ENCODE measurements at regions not wholly inside any gene's neighbourhood (a gene's known extent, or its start where the extent isn't known, plus 50 kb on each side); places are given as distances from the start of the nearest gene placed in this dataset.

GRCh38 chr12:115481141-115481540 lies 796.4 kb downstream of the MED13L start:
- H3K4me3 Mint-ChIP-seq, result no peak overlapping the region
- peaks cover 0 to 6% (median 0%) of the 10 kb centered on the region in 5 donors for H3K27me3 Mint-ChIP-seq
- H3K36me3 Mint-ChIP-seq, result peaks cover 0 to 6% (median 0%) of the 10 kb centered on the region in 3 donors
- no peak for DNase-seq
- ATAC-seq, result no peak
- POLR2A ChIA-PET, result no interaction called here
- H3K4me1 Mint-ChIP-seq, result no peaks in the 10 kb centered on the region
- H3K27ac Mint-ChIP-seq, result no peak overlapping the region
- peaks cover 2 to 24% (median 8%) of the 10 kb centered on the region in 9 donors for H3K9me3 Mint-ChIP-seq

GRCh38 chr12:115478505-115478904 lies 794.5 kb upstream of the TBX3 start:
- H3K27ac Mint-ChIP-seq, result no peak overlapping the region
- H3K4me1 Mint-ChIP-seq, result no peaks in the 10 kb centered on the region
- H3K9me3 Mint-ChIP-seq, result peaks cover 0 to 10% (median 8%) of the 10 kb centered on the region in 9 donors
- POLR2A ChIA-PET, result no interaction called here
- ATAC-seq (no peak), DNase-seq (no peak)
- H3K36me3 Mint-ChIP-seq, result no peaks in the 10 kb centered on the region
- H3K27me3 Mint-ChIP-seq, result peaks cover 0 to 6% (median 0%) of the 10 kb centered on the region in 5 donors
- H3K4me3 Mint-ChIP-seq, result no peak overlapping the region

- Mint-ChIP-seq H3K4me1 (no peaks in the 10 kb centered on the region), H3K27ac (no peak overlapping the region), H3K27me3 (peaks cover 0 to 3% (median 0%) of the 10 kb centered on the region in 5 donors), H3K36me3 (no peaks in the 10 kb centered on the region), H3K4me3 (no peak overlapping the region), H3K9me3 (peaks cover 0 to 10% (median 2%) of the 10 kb centered on the region in 9 donors)
- POLR2A ChIA-PET, result no interaction called here
- no peak for ATAC-seq
- no peak for DNase-seq
Measured at GRCh38 chr12:115474539-115475353, 790.8 kb upstream of the TBX3 start.

- H3K27ac Mint-ChIP-seq, result no peak overlapping the region
- POLR2A ChIA-PET, result interaction anchor here (0.7 kb wide), 1 partner anchor 8 kb away, joined by 4 read pairs; no protein-coding TSS in a partner anchor
- peaks cover 0 to 10% (median 2%) of the 10 kb centered on the region in 9 donors for H3K9me3 Mint-ChIP-seq
Measured at GRCh38 chr12:115473257-115473956, 789.4 kb upstream of the TBX3 start.

GRCh38 chr12:115472852-115473251 lies 788.9 kb upstream of the TBX3 start:
- Mint-ChIP-seq H3K4me3 (no peak overlapping the region), H3K27ac (no peak overlapping the region), H3K9me3 (peaks cover 0 to 10% (median 2%) of the 10 kb centered on the region in 9 donors), H3K4me1 (no peaks in the 10 kb centered on the region), H3K36me3 (no peaks in the 10 kb centered on the region), H3K27me3 (peaks cover 0 to 3% (median 0%) of the 10 kb centered on the region in 5 donors)
- DNase-seq, result no peak
- no peak for ATAC-seq
- POLR2A ChIA-PET, result interaction anchor here (0.7 kb wide), 1 partner anchor 9 kb away, joined by 4 read pairs; no protein-coding TSS in a partner anchor

More at GRCh38 chr12:115473257-115473956, 789.4 kb upstream of the TBX3 start:
- H3K4me1 Mint-ChIP-seq, result no peaks in the 10 kb centered on the region
- no peak overlapping the region for H3K4me3 Mint-ChIP-seq
- ATAC-seq (no peak), DNase-seq (no peak)
- H3K27me3 Mint-ChIP-seq, result peaks cover 0 to 3% (median 0%) of the 10 kb centered on the region in 5 donors
- H3K36me3 Mint-ChIP-seq, result no peaks in the 10 kb centered on the region

- no peak overlapping the region for H3K4me3 Mint-ChIP-seq
- peaks cover 0 to 3% (median 0%) of the 10 kb centered on the region in 9 donors for H3K9me3 Mint-ChIP-seq
- H3K36me3 Mint-ChIP-seq, result no peaks in the 10 kb centered on the region
- DNase-seq, result no peak
- no peaks in the 10 kb centered on the region for H3K4me1 Mint-ChIP-seq
- no peak for ATAC-seq
- POLR2A ChIA-PET, result no interaction called here
- H3K27me3 Mint-ChIP-seq, result peaks cover 0 to 3% (median 0%) of the 10 kb centered on the region in 5 donors
- no peak overlapping the region for H3K27ac Mint-ChIP-seq
Measured at GRCh38 chr12:115470977-115471376, 787.0 kb upstream of the TBX3 start.

- H3K4me3 Mint-ChIP-seq, result no peak overlapping the region
- H3K36me3 Mint-ChIP-seq, result no peaks in the 10 kb centered on the region
- H3K4me1 Mint-ChIP-seq, result no peaks in the 10 kb centered on the region
- POLR2A ChIA-PET, result no interaction called here
- DNase-seq (no peak), ATAC-seq (no peak)
- H3K27me3 Mint-ChIP-seq, result peaks cover 0 to 3% (median 0%) of the 10 kb centered on the region in 5 donors
- peaks cover 0 to 3% (median 0%) of the 10 kb centered on the region in 9 donors for H3K9me3 Mint-ChIP-seq
- H3K27ac Mint-ChIP-seq, result no peak overlapping the region
Measured at GRCh38 chr12:115470526-115470925, 786.6 kb upstream of the TBX3 start.

GRCh38 chr12:115468087-115468510 lies 784.1 kb upstream of the TBX3 start:
- POLR2A ChIA-PET, result no interaction called here
- Mint-ChIP-seq H3K9me3 (peaks cover 0 to 6% (median 0%) of the 10 kb centered on the region in 9 donors), H3K36me3 (no peaks in the 10 kb centered on the region), H3K27me3 (peaks cover 0 to 12% (median 3%) of the 10 kb centered on the region in 5 donors), H3K4me1 (no peaks in the 10 kb centered on the region), H3K27ac (no peak overlapping the region), H3K4me3 (no peak overlapping the region)
- DNase-seq (no peak), ATAC-seq (no peak)

GRCh38 chr12:115467531-115467930 lies 783.6 kb upstream of the TBX3 start:
- H3K27ac Mint-ChIP-seq, result no peak overlapping the region
- no peak for DNase-seq
- peaks cover 0 to 10% (median 0%) of the 10 kb centered on the region in 9 donors for H3K9me3 Mint-ChIP-seq
- no peak overlapping the region for H3K4me3 Mint-ChIP-seq
- peaks cover 0 to 13% (median 3%) of the 10 kb centered on the region in 5 donors for H3K27me3 Mint-ChIP-seq
- no peaks in the 10 kb centered on the region for H3K36me3 Mint-ChIP-seq
- POLR2A ChIA-PET, result no interaction called here
- ATAC-seq, result no peak
- H3K4me1 Mint-ChIP-seq, result no peaks in the 10 kb centered on the region

GRCh38 chr12:115466076-115466475 lies 782.1 kb upstream of the TBX3 start:
- Mint-ChIP-seq H3K9me3 (peaks cover 0 to 20% (median 3%) of the 10 kb centered on the region in 9 donors), H3K36me3 (peaks cover 0 to 6% (median 0%) of the 10 kb centered on the region in 3 donors), H3K27me3 (peaks cover 0 to 16% (median 3%) of the 10 kb centered on the region in 5 donors), H3K4me1 (no peaks in the 10 kb centered on the region), H3K27ac (no peak overlapping the region), H3K4me3 (no peak overlapping the region)
- POLR2A ChIA-PET, result no interaction called here
- ATAC-seq (no peak), DNase-seq (no peak)

- POLR2A ChIA-PET, result no interaction called here
- ATAC-seq (no peak), DNase-seq (no peak)
- Mint-ChIP-seq H3K27me3 (peaks cover 0 to 16% (median 3%) of the 10 kb centered on the region in 5 donors), H3K9me3 (peaks cover 0 to 20% (median 5%) of the 10 kb centered on the region in 9 donors), H3K4me1 (no peaks in the 10 kb centered on the region), H3K4me3 (no peak overlapping the region), H3K27ac (no peak overlapping the region), H3K36me3 (peaks cover 0 to 6% (median 0%) of the 10 kb centered on the region in 3 donors)
Measured at GRCh38 chr12:115464661-115465060, 780.7 kb upstream of the TBX3 start.

GRCh38 chr12:115464111-115464581 lies 780.2 kb upstream of the TBX3 start:
- POLR2A ChIA-PET, result no interaction called here
- ATAC-seq (no peak), DNase-seq (no peak)
- H3K36me3 Mint-ChIP-seq, result peaks cover 0 to 6% (median 0%) of the 10 kb centered on the region in 3 donors
- H3K4me3 Mint-ChIP-seq, result no peak overlapping the region
- H3K27ac Mint-ChIP-seq, result no peak overlapping the region
- peaks cover 0 to 16% (median 0%) of the 10 kb centered on the region in 5 donors for H3K27me3 Mint-ChIP-seq
- H3K9me3 Mint-ChIP-seq, result peaks cover 0 to 20% (median 5%) of the 10 kb centered on the region in 9 donors
- no peaks in the 10 kb centered on the region for H3K4me1 Mint-ChIP-seq

GRCh38 chr12:115461401-115461800 lies 777.4 kb upstream of the TBX3 start:
- H3K27me3 Mint-ChIP-seq, result peaks cover 0 to 16% (median 0%) of the 10 kb centered on the region in 5 donors
- no peak for ATAC-seq
- no peak for DNase-seq
- no peaks in the 10 kb centered on the region for H3K4me1 Mint-ChIP-seq
- peaks cover 0 to 6% (median 0%) of the 10 kb centered on the region in 3 donors for H3K36me3 Mint-ChIP-seq
- POLR2A ChIA-PET, result no interaction called here
- H3K4me3 Mint-ChIP-seq, result no peak overlapping the region
- H3K9me3 Mint-ChIP-seq, result peaks cover 2 to 22% (median 11%) of the 10 kb centered on the region in 9 donors
- H3K27ac Mint-ChIP-seq, result no peak overlapping the region
